NT2/D1 (cell line): ENCODE measurements at regions not wholly inside any gene's neighbourhood (a gene's known extent, or its start where the extent isn't known, plus 50 kb on each side); places are given as distances from the start of the nearest gene placed in this dataset.

Experiments used
- SUZ12 ChIP-seq: IDR thresholded peaks from 2 replicates; pipeline ENCODE4 v1.6.1; 2011; ENCODE audit not compliant: insufficient read length, insufficient read depth; ENCODE audit errors: extremely low read depth
- ZNF274 ChIP-seq: IDR thresholded peaks from 2 replicates; pipeline ENCODE4 v1.6.1; 2011; ENCODE audit warnings: mild to moderate bottlenecking, low read depth, low read length

- TF ChIP-seq ZNF274, result no peak
- TF ChIP-seq SUZ12, result no peak
Observed at GRCh38 chr10:16271571-16271970, 165.2 kb upstream of the PTER start.
